GM12892 (cell line): ENCODE measurements at regions not wholly inside any gene's neighbourhood (a gene's known extent, or its start where the extent isn't known, plus 50 kb on each side); places are given as distances from the start of the nearest gene placed in this dataset.

ENCODE experiments used
- POLR2A ChIP-seq: IDR thresholded peaks from 2 replicates; pipeline ENCODE4 v1.6.1; 2011; ENCODE audit warnings: low read depth, low read length, control low read depth
- POLR2AphosphoS5 ChIP-seq: IDR thresholded peaks from 2 replicates; pipeline ENCODE4 v1.6.1; 2011; ENCODE audit warnings: low read depth, low read length, control low read depth
- TAF1 ChIP-seq: IDR thresholded peaks from 2 replicates; pipeline ENCODE4 v1.6.1; 2011; ENCODE audit warnings: low read depth, mild to moderate bottlenecking, control low read depth, low read length, borderline replicate concordance

DNA sequence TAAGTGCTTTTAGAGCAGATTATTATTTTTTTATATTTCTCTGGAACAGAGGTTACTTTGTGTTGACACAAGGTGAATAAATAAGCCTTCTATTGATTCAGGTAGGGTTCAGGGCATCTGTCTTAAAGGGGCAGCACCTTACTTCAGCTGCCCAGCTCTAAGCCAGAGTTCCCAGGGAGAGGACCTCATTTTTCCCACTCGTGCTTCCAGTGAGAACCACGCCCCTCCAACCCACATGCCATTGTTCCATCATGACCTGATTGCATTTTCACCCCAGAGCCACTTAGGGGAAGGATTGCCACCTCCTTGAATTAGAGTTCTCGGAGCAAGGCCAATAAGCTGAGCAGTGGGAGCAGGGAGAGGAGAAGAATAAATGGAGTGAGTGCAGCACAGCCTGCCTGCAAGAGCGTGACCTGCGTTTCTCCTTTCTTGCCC is 104.3 kb upstream of the FRY start:
- TF ChIP-seq POLR2A (no peak), TAF1 (no peak), POLR2AphosphoS5 (no peak)
